ENCODE measurements at regions not wholly inside any gene's neighbourhood (a gene's known extent, or its start where the extent isn't known, plus 50 kb on each side); places are given as distances from the start of the nearest gene placed in this dataset.

GRCh38 chr5:125291447-125291846, 545.0 kb upstream of the ZNF608 start:
- no peaks in the 10 kb centered on the region for H3K36me3 ChIP-seq

GRCh38 chr5:125293223-125293622, 546.8 kb upstream of the ZNF608 start:
- no peak for TF ChIP-seq EP300 (IDR thresholded peaks at IDR 0.05; ENCODE audit: low read depth)
- TF ChIP-seq CTCF (IDR thresholded peaks at IDR 0.05): no peak
- TF ChIP-seq POLR2AphosphoS5 (IDR thresholded peaks at IDR 0.05): no peak
- no peak for TF ChIP-seq POLR2A (IDR thresholded peaks at IDR 0.05)
- in situ Hi-C loops (cut with MboI; ENCODE audit: low pct_ligation_motif_present in 1 of 4, low pct_unique_long_range_greater_than_20kb in 1 of 4, low sequenced_read_pairs in 3 of 4) (no loop called here), intact Hi-C loops (cut with DNase I; ENCODE audit: low total_unique reads) (loop anchor here (5.0 kb wide), 1 partner anchor 1086 kb away; no protein-coding TSS in a partner anchor)
- no peak overlapping the region for H3K27ac ChIP-seq
- H3K9me3 ChIP-seq: no peaks in the 10 kb centered on the region
- H3K4me3 ChIP-seq: no peak overlapping the region
- H3K27me3 ChIP-seq: no peaks in the 10 kb centered on the region
- no peaks in the 10 kb centered on the region for H3K4me1 ChIP-seq
- no peaks in the 10 kb centered on the region for H3K36me3 ChIP-seq
- WGBS, 2 donors (ENCODE audit: low coverage in 1 of 2): 62 to 90% methylated on average over 1 of the region's 1 CpG
- DNase-seq: no peak

More at GRCh38 chr5:125291447-125291846, 545.0 kb upstream of the ZNF608 start:
- Histone ChIP-seq H3K4me3 (no peak overlapping the region), H3K9me3 (no peaks in the 10 kb centered on the region), H3K27me3 (no peaks in the 10 kb centered on the region), H3K4me1 (no peaks in the 10 kb centered on the region), H3K27ac (no peak overlapping the region)
- no peak for DNase-seq
- TF ChIP-seq POLR2A (IDR thresholded peaks at IDR 0.05): no peak
- TF ChIP-seq EP300 (IDR thresholded peaks at IDR 0.05; ENCODE audit: low read depth): no peak
- no peak for TF ChIP-seq CTCF (IDR thresholded peaks at IDR 0.05)
- no peak for TF ChIP-seq POLR2AphosphoS5 (IDR thresholded peaks at IDR 0.05)
- WGBS, 2 donors (ENCODE audit: low coverage in 1 of 2): 86% methylated on average over 2 to 4 of the region's 4 CpGs
- in situ Hi-C loops (cut with MboI; ENCODE audit: low pct_ligation_motif_present in 1 of 4, low pct_unique_long_range_greater_than_20kb in 1 of 4, low sequenced_read_pairs in 3 of 4) (no loop called here), intact Hi-C loops (cut with DNase I; ENCODE audit: low total_unique reads) (loop anchor here (5.0 kb wide), 1 partner anchor 1084 kb away; no protein-coding TSS in a partner anchor)

GRCh38 chr5:125293726-125294125, 547.3 kb upstream of the ZNF608 start:
- H3K4me1 ChIP-seq: no peaks in the 10 kb centered on the region
- no peak overlapping the region for H3K4me3 ChIP-seq
- no peaks in the 10 kb centered on the region for H3K27me3 ChIP-seq
- DNase-seq: no peak
- H3K36me3 ChIP-seq: no peaks in the 10 kb centered on the region
- H3K9me3 ChIP-seq: no peaks in the 10 kb centered on the region
- intact Hi-C loops (cut with DNase I; ENCODE audit: low total_unique reads) (loop anchor here (5.0 kb wide), 1 partner anchor 1086 kb away; no protein-coding TSS in a partner anchor), in situ Hi-C loops (cut with MboI; ENCODE audit: low pct_ligation_motif_present in 1 of 4, low pct_unique_long_range_greater_than_20kb in 1 of 4, low sequenced_read_pairs in 3 of 4) (no loop called here)
- 42 to 50% methylated on average over 1 to 4 of the region's 4 CpGs for WGBS, 2 donors (ENCODE audit: low coverage in 1 of 2)
- TF ChIP-seq POLR2AphosphoS5 (IDR thresholded peaks at IDR 0.05) (no peak), CTCF (IDR thresholded peaks at IDR 0.05) (no peak), POLR2A (IDR thresholded peaks at IDR 0.05) (no peak), EP300 (IDR thresholded peaks at IDR 0.05; ENCODE audit: low read depth) (no peak)
- no peak overlapping the region for H3K27ac ChIP-seq

GRCh38 chr5:125294844-125295243, 548.4 kb upstream of the ZNF608 start:
- WGBS, 2 donors (ENCODE audit: low coverage in 1 of 2): 61 to 68% methylated on average over 2 of the region's 2 CpGs
- no peaks in the 10 kb centered on the region for H3K36me3 ChIP-seq
- intact Hi-C loops (cut with DNase I; ENCODE audit: low total_unique reads): loop anchor here (5.0 kb wide), 1 partner anchor 1088 kb away; no protein-coding TSS in a partner anchor
- TF ChIP-seq POLR2AphosphoS5 (IDR thresholded peaks at IDR 0.05) (no peak), EP300 (IDR thresholded peaks at IDR 0.05; ENCODE audit: low read depth) (no peak), POLR2A (IDR thresholded peaks at IDR 0.05) (no peak), CTCF (IDR thresholded peaks at IDR 0.05) (no peak)
- H3K4me1 ChIP-seq: no peaks in the 10 kb centered on the region
- no peak overlapping the region for H3K27ac ChIP-seq
- no peaks in the 10 kb centered on the region for H3K27me3 ChIP-seq
- no peaks in the 10 kb centered on the region for H3K9me3 ChIP-seq
- no peak for DNase-seq
- in situ Hi-C loops (cut with MboI; ENCODE audit: low pct_ligation_motif_present in 1 of 4, low pct_unique_long_range_greater_than_20kb in 1 of 4, low sequenced_read_pairs in 3 of 4): no loop called here
- H3K4me3 ChIP-seq: no peak overlapping the region
